Astrocyte (in vitro differentiated cells and primary cell): ENCODE measurements at regions not wholly inside any gene's neighbourhood (a gene's known extent, or its start where the extent isn't known, plus 50 kb on each side); places are given as distances from the start of the nearest gene placed in this dataset.

Source experiments
- DNase-seq: peaks from one replicate; pipeline ENCODE4 v3.0.0-alpha.2; 2010; ENCODE audit warnings: low read depth
- FAIRE-seq: peaks from 2 replicates; lab custom pipeline; 2011; peaks lifted over from hg19 to GRCh38; lab: Jason Lieb, UNC
- H2AFZ ChIP-seq: 2 replicates; pipeline ENCODE4 v1.6.0; 2012; ENCODE audit warnings: low read depth, low read length, inconsistent platforms
- H3K27ac ChIP-seq: 2 replicates; pipeline ENCODE4 v1.5.1; 2011; ENCODE audit warnings: low read depth, low read length, inconsistent platforms
- H3K27me3 ChIP-seq: 2 replicates; pipeline ENCODE4 v1.6.0; 2011; ENCODE audit warnings: low read length, inconsistent platforms; ENCODE audit not compliant: insufficient read depth
- H3K36me3 ChIP-seq: 2 replicates; pipeline ENCODE4 v1.5.1; 2011; ENCODE audit warnings: low read length, inconsistent platforms; ENCODE audit not compliant: insufficient read depth
- H3K4me1 ChIP-seq: 2 replicates; pipeline ENCODE4 v1.5.1; 2011; ENCODE audit warnings: low read length, inconsistent platforms; ENCODE audit not compliant: insufficient read depth
- H3K4me2 ChIP-seq: 2 replicates; pipeline ENCODE4 v1.6.0; 2012; ENCODE audit warnings: low read length, inconsistent platforms
- H3K4me3 ChIP-seq: 2 replicates; pipeline ENCODE4 v1.5.1; 2011; ENCODE audit warnings: low read depth, mild to moderate bottlenecking, low read length, inconsistent platforms; ENCODE audit not compliant: insufficient read depth
- H3K79me2 ChIP-seq: 2 replicates; pipeline ENCODE4 v1.6.0; 2012; ENCODE audit warnings: mild to moderate bottlenecking, low read length, inconsistent platforms; ENCODE audit not compliant: insufficient read depth
- H3K9ac ChIP-seq: 2 replicates; pipeline ENCODE4 v1.6.0; 2012; ENCODE audit warnings: mild to moderate bottlenecking, low read length, inconsistent platforms
- H3K9me3 ChIP-seq: 2 replicates; pipeline ENCODE4 v1.5.1; 2012; ENCODE audit warnings: low read depth, mild to moderate bottlenecking, low read length, inconsistent platforms; ENCODE audit not compliant: insufficient read depth
- H4K20me1 ChIP-seq: 2 replicates; pipeline ENCODE4 v1.6.0; 2012; ENCODE audit warnings: low read length, inconsistent platforms; ENCODE audit not compliant: insufficient read depth
- H3K27ac Mint-ChIP-seq: one replicate; pipeline ENCODE4 v1.8.0; 2021; ENCODE audit warnings: mild to moderate bottlenecking, mixed read lengths; ENCODE audit not compliant: unreplicated experiment
- H3K27me3 Mint-ChIP-seq: one replicate; pipeline ENCODE4 v1.8.0; 2021; ENCODE audit warnings: low read depth, mixed read lengths; ENCODE audit not compliant: unreplicated experiment
- H3K36me3 Mint-ChIP-seq: one replicate; pipeline ENCODE4 v1.8.0; 2021; ENCODE audit warnings: low read depth, mixed read lengths; ENCODE audit not compliant: unreplicated experiment
- H3K4me1 Mint-ChIP-seq: one replicate; pipeline ENCODE4 v1.8.0; 2021; ENCODE audit warnings: low read depth, mixed read lengths; ENCODE audit not compliant: unreplicated experiment
- H3K4me3 Mint-ChIP-seq: one replicate; pipeline ENCODE4 v1.8.0; 2021; ENCODE audit warnings: mild to moderate bottlenecking, moderate library complexity, mixed read lengths; ENCODE audit not compliant: unreplicated experiment
- H3K9me3 Mint-ChIP-seq: one replicate; pipeline ENCODE4 v1.8.0; 2021; ENCODE audit warnings: mild to moderate bottlenecking, mixed read lengths; ENCODE audit not compliant: unreplicated experiment
- EZH2 ChIP-seq: IDR thresholded peaks from 2 replicates; pipeline ENCODE4 v1.6.1; 2012; ENCODE audit warnings: mild to moderate bottlenecking, low read length, inconsistent platforms; ENCODE audit not compliant: insufficient read depth
- TF ChIP-seq, protein P1 (sequence below): IDR thresholded peaks from 2 replicates; pipeline ENCODE4 v1.5.1; 2011; ENCODE audit warnings: low read depth, mild to moderate bottlenecking, inconsistent platforms, low read length, moderate library complexity; ENCODE audit not compliant: insufficient read depth

DNA sequence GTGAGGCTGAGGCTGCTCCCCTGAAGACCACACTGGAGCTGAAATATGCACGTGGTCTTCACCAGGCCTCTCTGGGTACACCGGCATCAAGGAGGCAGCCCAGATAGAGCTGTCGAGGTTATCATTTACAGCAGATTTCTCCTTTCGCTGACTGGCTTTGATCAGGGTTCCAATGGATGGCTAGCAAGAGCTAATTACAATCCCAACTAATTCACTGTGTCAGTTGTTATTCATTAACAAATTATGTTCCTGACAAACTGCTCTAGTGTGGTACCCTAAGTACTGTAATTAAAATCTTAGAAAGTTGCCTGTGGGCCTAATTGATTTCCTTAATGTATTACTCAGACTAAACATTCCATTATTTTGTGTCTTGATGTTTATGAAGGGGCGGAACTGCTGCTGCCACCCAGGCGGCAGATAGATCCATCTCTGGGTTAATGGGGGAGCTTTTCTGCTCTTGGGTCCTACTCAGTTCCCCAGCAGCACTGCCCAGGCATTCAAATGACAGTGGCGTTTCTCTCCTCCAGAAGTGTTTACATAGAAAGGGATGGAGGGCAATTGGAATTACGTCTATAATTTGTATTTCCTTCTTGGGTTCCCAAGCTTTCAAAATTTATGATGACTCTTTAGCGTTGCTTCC, 71.7 kb upstream of the RAD23B start:
- no peaks in the 10 kb centered on the region for H3K27me3 ChIP-seq
- no peak overlapping the region for H3K27ac Mint-ChIP-seq
- H3K36me3 Mint-ChIP-seq = peaks cover 1% of the 10 kb centered on the region
- H3K9me3 Mint-ChIP-seq = no peaks in the 10 kb centered on the region
- no peaks in the 10 kb centered on the region for H3K79me2 ChIP-seq
- H3K4me3 ChIP-seq = no peak overlapping the region
- no peak overlapping the region for H3K4me2 ChIP-seq
- H4K20me1 ChIP-seq = no peaks in the 10 kb centered on the region
- no peak overlapping the region for H2AFZ ChIP-seq
- no peaks in the 10 kb centered on the region for H3K9me3 ChIP-seq
- peaks cover 29% of the 10 kb centered on the region for H3K4me1 ChIP-seq
- no peak for FAIRE-seq
- TF ChIP-seq, protein P1, sequence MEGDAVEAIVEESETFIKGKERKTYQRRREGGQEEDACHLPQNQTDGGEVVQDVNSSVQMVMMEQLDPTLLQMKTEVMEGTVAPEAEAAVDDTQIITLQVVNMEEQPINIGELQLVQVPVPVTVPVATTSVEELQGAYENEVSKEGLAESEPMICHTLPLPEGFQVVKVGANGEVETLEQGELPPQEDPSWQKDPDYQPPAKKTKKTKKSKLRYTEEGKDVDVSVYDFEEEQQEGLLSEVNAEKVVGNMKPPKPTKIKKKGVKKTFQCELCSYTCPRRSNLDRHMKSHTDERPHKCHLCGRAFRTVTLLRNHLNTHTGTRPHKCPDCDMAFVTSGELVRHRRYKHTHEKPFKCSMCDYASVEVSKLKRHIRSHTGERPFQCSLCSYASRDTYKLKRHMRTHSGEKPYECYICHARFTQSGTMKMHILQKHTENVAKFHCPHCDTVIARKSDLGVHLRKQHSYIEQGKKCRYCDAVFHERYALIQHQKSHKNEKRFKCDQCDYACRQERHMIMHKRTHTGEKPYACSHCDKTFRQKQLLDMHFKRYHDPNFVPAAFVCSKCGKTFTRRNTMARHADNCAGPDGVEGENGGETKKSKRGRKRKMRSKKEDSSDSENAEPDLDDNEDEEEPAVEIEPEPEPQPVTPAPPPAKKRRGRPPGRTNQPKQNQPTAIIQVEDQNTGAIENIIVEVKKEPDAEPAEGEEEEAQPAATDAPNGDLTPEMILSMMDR = no peak
- TF ChIP-seq EZH2 = no peak
- H3K4me3 Mint-ChIP-seq = no peak overlapping the region
- H3K27me3 Mint-ChIP-seq = no peaks in the 10 kb centered on the region
- DNase-seq = no peak
- peaks cover 26% of the 10 kb centered on the region for H3K4me1 Mint-ChIP-seq
- no peak overlapping the region for H3K9ac ChIP-seq
- H3K36me3 ChIP-seq = no peaks in the 10 kb centered on the region
- no peak overlapping the region for H3K27ac ChIP-seq

DNA sequence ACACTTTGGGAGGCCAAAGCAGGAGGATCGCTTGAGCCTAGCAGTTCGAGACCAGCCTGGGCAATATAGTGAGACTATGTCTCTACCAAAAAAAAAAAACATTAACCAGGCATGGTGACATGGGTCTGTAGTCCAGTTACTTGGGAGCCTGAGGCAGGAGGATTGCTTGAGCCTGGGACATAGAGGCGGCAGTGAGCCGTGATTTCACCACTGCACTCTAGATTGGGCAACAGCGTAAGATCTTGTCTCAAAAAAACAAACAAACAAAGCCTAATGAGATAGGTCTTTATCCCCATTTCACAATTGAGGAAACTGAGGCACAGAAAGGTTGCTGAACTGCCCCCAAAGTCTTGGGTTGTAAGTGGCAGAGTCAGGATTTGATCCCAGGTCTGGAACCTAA, 70.5 kb upstream of the RAD23B start:
- peaks cover 3% of the 10 kb centered on the region for H3K9me3 Mint-ChIP-seq
- Histone ChIP-seq H3K79me2 (no peaks in the 10 kb centered on the region), H3K27ac (no peak overlapping the region), H3K4me3 (no peak overlapping the region), H4K20me1 (no peaks in the 10 kb centered on the region), H3K4me1 (peaks cover 29% of the 10 kb centered on the region), H3K9me3 (no peaks in the 10 kb centered on the region), H2AFZ (no peak overlapping the region), H3K4me2 (no peak overlapping the region), H3K27me3 (no peaks in the 10 kb centered on the region), H3K9ac (no peak overlapping the region), H3K36me3 (no peaks in the 10 kb centered on the region)
- H3K4me1 Mint-ChIP-seq = peaks cover 26% of the 10 kb centered on the region
- H3K4me3 Mint-ChIP-seq = no peak overlapping the region
- no peaks in the 10 kb centered on the region for H3K36me3 Mint-ChIP-seq
- no peak overlapping the region for H3K27ac Mint-ChIP-seq
- H3K27me3 Mint-ChIP-seq = peaks cover 1% of the 10 kb centered on the region
- TF ChIP-seq, protein P1 = no peak
- DNase-seq (no peak), FAIRE-seq (no peak)

DNA sequence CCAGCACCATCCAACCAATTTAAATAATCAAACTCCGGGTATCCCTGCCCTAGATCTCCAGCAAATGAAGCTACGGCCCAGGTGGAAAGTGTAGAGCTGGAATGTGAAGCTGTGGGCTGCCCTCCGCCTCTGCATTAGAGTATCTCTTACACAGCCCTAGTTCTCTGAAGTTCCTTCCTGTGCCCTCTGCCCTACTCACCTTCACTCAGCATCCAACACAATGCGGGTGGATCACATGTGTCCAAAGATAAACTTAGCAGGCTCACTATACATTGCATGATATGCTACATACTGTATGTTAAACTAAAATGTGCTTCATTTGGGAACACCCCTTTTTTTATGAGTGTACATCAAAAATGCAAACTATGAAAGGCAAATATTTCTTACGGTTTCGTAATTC, 70.0 kb upstream of the RAD23B start:
- no peaks in the 10 kb centered on the region for H3K36me3 Mint-ChIP-seq
- Histone ChIP-seq H3K36me3 (no peaks in the 10 kb centered on the region), H3K9ac (no peak overlapping the region), H3K27me3 (no peaks in the 10 kb centered on the region), H3K27ac (no peak overlapping the region), H3K4me1 (peaks cover 27% of the 10 kb centered on the region), H3K9me3 (no peaks in the 10 kb centered on the region), H3K4me3 (no peak overlapping the region), H4K20me1 (no peaks in the 10 kb centered on the region), H2AFZ (no peak overlapping the region), H3K4me2 (peak overlapping the region; percentile 76), H3K79me2 (no peaks in the 10 kb centered on the region)
- TF ChIP-seq EZH2 = no peak
- TF ChIP-seq, protein P1 = no peak
- H3K27ac Mint-ChIP-seq = peak overlapping the region; percentile 98
- peaks cover 1% of the 10 kb centered on the region for H3K27me3 Mint-ChIP-seq
- peaks cover 3% of the 10 kb centered on the region for H3K9me3 Mint-ChIP-seq
- FAIRE-seq = no peak
- H3K4me1 Mint-ChIP-seq = peaks cover 26% of the 10 kb centered on the region
- no peak overlapping the region for H3K4me3 Mint-ChIP-seq
- no peak for DNase-seq
